Peyer's patch (tissue), 4 donors: ENCODE measurements at regions not wholly inside any gene's neighbourhood (a gene's known extent, or its start where the extent isn't known, plus 50 kb on each side); places are given as distances from the start of the nearest gene placed in this dataset.

Experiments
- DNase-seq, 3 donors: peaks; one replicate each; pipeline ENCODE4 v3.0.0-alpha.2; 2017 to 2019
- H3K27ac ChIP-seq, 4 donors: fragments of 200-600 bp; sonication (generic); one replicate each; pipeline ENCODE4 v1.5.1; 2016 to 2019
- H3K27me3 ChIP-seq, 2 donors: fragments of 200-600 bp; sonication (generic); one replicate each; pipeline ENCODE4 v1.5.1; 2019
- H3K36me3 ChIP-seq, 3 donors: fragments of 200-600 bp; sonication (generic); one replicate each; pipeline ENCODE4 v1.5.1; 2016 to 2019
- H3K4me1 ChIP-seq, 4 donors: fragments of 200-600 bp; sonication (generic); one replicate each; pipeline ENCODE4 v1.5.1; 2016 to 2019
- H3K4me3 ChIP-seq, 4 donors: fragments of 200-600 bp; sonication (generic); 1 replicate in 3 of 4; 2 replicates in 1 of 4; pipeline ENCODE4 v1.5.1; 2016 to 2019; ENCODE audit warnings: mild to moderate bottlenecking in 1 of 4
- H3K9me3 ChIP-seq, 4 donors: fragments of 200-600 bp; sonication (generic); one replicate each; pipeline ENCODE4 v1.5.1; 2016 to 2019; ENCODE audit warnings: mild to moderate bottlenecking in 1 of 4
- POLR2A ChIP-seq, 2 donors: fragments of 450-650 bp; IDR thresholded peaks; one replicate each; pipeline ENCODE4 v1.5.1; 2017; ENCODE audit warnings: antibody characterized with exemption in 2 of 2, mild to moderate bottlenecking in 2 of 2, moderate library complexity in 2 of 2
- TF ChIP-seq, protein P1 (sequence below), 6 experiments: fragments of 450-650 bp in 4 of 6; fragments of 200-600 bp in 2 of 6; sonication (generic) in 1 of 6; IDR thresholded peaks; one replicate each; pipeline ENCODE4 v1.5.1; 2017 to 2019; ENCODE audit warnings: antibody characterized with exemption in 6 of 6, mild to moderate bottlenecking in 3 of 6, moderate library complexity in 1 of 6

DNA sequence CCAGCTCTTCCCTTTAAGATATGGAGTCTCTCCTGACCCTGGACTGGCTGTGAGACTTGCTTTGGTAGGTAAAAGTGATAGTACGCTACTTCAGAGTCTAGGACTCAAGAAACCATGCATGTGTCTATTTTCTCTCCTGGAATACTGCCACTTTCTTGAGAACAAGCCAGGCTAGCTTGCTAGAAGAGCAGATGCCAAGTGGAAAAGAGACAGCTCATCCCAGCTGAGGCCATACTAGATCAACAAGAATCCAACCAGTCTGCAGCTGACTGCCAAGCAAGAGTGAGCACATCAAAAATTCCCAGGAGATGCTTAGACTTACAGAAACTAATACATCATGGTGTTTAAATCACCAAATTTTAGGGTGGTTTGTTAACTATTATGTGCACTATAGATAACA is 208.3 kb upstream of the RBMS3 start:
- H3K36me3 ChIP-seq = no peaks in the 10 kb centered on the region
- no peaks in the 10 kb centered on the region for H3K4me1 ChIP-seq
- no peaks in the 10 kb centered on the region for H3K27me3 ChIP-seq
- no peak for TF ChIP-seq POLR2A (IDR thresholded peaks at IDR 0.05)
- TF ChIP-seq, protein P1, sequence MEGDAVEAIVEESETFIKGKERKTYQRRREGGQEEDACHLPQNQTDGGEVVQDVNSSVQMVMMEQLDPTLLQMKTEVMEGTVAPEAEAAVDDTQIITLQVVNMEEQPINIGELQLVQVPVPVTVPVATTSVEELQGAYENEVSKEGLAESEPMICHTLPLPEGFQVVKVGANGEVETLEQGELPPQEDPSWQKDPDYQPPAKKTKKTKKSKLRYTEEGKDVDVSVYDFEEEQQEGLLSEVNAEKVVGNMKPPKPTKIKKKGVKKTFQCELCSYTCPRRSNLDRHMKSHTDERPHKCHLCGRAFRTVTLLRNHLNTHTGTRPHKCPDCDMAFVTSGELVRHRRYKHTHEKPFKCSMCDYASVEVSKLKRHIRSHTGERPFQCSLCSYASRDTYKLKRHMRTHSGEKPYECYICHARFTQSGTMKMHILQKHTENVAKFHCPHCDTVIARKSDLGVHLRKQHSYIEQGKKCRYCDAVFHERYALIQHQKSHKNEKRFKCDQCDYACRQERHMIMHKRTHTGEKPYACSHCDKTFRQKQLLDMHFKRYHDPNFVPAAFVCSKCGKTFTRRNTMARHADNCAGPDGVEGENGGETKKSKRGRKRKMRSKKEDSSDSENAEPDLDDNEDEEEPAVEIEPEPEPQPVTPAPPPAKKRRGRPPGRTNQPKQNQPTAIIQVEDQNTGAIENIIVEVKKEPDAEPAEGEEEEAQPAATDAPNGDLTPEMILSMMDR (IDR thresholded peaks at IDR 0.05) = no peak
- no peak for DNase-seq
- no peaks in the 10 kb centered on the region for H3K9me3 ChIP-seq
- no peak overlapping the region for H3K27ac ChIP-seq
- H3K4me3 ChIP-seq = no peak overlapping the region

DNA sequence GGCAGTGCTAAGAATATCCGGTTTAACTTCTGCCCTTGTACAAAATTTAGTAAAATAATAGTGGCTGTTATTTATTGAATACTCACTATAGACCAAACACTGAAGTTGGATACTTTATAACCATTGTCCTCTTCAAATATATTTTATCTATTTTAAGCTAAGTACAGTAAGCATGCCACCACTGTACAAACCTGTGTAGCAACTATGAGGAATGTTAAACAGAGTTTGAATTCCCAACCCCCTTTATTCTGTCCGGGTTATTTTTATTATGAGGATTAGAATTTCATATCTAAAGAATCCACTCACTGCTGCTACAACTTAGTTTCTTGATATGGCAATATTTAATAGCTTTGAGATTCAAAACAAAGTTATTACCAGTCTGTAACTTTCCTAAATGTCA is 203.5 kb upstream of the RBMS3 start:
- Histone ChIP-seq H3K4me1 (no peaks in the 10 kb centered on the region), H3K27ac (no peak overlapping the region), H3K27me3 (no peaks in the 10 kb centered on the region), H3K36me3 (no peaks in the 10 kb centered on the region), H3K4me3 (no peak overlapping the region), H3K9me3 (no peaks in the 10 kb centered on the region)
- DNase-seq = no peak
- no peak for TF ChIP-seq POLR2A (IDR thresholded peaks at IDR 0.05)
- TF ChIP-seq, protein P1 (IDR thresholded peaks at IDR 0.05) = no peak

DNA sequence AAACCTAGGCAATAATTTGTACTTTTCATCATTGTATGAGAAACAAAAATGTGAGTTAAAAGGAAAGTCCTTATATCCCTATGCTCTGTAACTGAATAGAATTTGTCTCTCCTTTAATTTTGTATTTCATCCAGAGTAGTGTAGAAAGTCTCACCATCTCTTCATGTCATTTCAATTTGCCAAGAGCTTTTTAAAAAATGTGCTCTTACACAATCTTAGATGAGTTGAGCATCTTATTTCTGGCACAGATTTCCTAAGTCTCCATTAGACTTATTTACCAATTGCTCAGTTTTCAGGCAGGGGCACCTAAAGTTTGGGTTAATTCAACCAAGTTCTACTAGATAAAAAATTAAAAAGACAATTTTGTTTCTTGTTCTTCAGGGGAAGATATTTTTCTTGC is 201.5 kb upstream of the RBMS3 start:
- no peak for DNase-seq
- no peak for TF ChIP-seq POLR2A (IDR thresholded peaks at IDR 0.05)
- TF ChIP-seq, protein P1 (IDR thresholded peaks at IDR 0.05) = no peak
- Histone ChIP-seq H3K4me1 (no peaks in the 10 kb centered on the region), H3K27me3 (no peaks in the 10 kb centered on the region), H3K4me3 (no peak overlapping the region), H3K27ac (no peak overlapping the region), H3K36me3 (no peaks in the 10 kb centered on the region), H3K9me3 (no peaks in the 10 kb centered on the region)

DNA sequence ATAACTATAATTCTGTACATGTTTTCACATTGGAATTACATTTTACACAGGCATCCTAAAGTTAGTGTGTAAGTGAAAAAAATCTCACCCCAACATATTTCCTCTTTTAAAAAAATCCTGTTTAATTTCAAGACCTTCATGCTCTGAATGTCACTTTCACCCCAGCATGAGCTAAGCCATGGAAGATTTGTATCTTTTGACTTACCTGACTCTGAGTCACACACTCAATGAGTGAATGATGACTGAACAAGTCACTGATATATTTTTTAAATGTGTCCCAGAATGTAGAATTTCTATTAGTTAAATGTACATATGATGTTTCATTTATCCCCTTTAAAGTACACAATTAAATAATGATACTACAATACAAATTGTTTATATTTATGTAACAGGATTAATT is 199.9 kb upstream of the RBMS3 start:
- no peaks in the 10 kb centered on the region for H3K36me3 ChIP-seq
- no peak for TF ChIP-seq POLR2A (IDR thresholded peaks at IDR 0.05)
- TF ChIP-seq, protein P1 (IDR thresholded peaks at IDR 0.05) = no peak
- H3K4me1 ChIP-seq = no peaks in the 10 kb centered on the region
- H3K27ac ChIP-seq = no peak overlapping the region
- H3K27me3 ChIP-seq = no peaks in the 10 kb centered on the region
- DNase-seq = no peak
- no peaks in the 10 kb centered on the region for H3K9me3 ChIP-seq
- no peak overlapping the region for H3K4me3 ChIP-seq

DNA sequence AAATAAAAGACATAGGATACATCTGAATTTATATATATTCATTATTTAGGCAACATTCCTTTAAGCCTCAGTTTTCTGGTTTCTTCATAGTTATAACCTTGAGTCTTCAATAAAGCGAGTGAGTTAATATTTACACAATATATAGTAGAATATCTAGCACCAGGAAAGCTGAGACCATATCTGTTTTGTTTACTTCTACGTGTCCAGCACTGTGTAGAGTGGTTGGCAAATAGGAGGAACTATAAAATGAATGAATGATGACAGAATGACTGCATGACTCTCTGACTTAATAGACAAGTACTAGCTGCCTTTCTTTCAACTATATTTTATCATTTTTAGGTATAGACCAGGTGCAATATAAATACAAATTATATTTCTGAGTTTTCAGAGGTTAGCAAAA is 197.8 kb upstream of the RBMS3 start:
- no peak for TF ChIP-seq POLR2A (IDR thresholded peaks at IDR 0.05)
- TF ChIP-seq, protein P1 (IDR thresholded peaks at IDR 0.05) = no peak
- Histone ChIP-seq H3K4me3 (no peak overlapping the region), H3K9me3 (no peaks in the 10 kb centered on the region), H3K27ac (no peak overlapping the region), H3K4me1 (no peaks in the 10 kb centered on the region), H3K36me3 (no peaks in the 10 kb centered on the region), H3K27me3 (no peaks in the 10 kb centered on the region)
- no peak for DNase-seq

DNA sequence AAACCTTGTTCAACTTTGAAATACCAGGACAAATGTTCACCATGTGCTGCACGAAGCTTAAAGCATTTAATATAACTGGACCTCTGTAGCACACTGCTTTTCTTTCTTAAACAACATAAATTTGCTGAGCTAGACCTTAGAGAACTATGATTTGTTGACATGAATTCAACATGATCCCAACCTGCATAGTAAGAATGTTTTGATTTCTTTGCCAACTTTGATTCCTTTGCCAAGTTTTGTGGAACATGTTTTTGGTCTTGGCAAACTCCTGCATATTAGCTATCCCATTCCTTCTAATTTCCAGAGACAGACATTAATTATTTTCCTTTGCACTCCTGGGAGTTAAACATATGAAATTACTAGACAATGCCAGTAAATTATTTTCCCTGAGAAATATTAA is 197.2 kb upstream of the RBMS3 start:
- no peaks in the 10 kb centered on the region for H3K4me1 ChIP-seq
- no peak for DNase-seq
- TF ChIP-seq, protein P1 (IDR thresholded peaks at IDR 0.05) = no peak
- TF ChIP-seq POLR2A (IDR thresholded peaks at IDR 0.05) = no peak

More for the DNA sequence above, 197.2 kb upstream of the RBMS3 start:
- H3K27me3 ChIP-seq = no peaks in the 10 kb centered on the region
- no peaks in the 10 kb centered on the region for H3K9me3 ChIP-seq
- H3K4me3 ChIP-seq = no peak overlapping the region
- no peak overlapping the region for H3K27ac ChIP-seq
- H3K36me3 ChIP-seq = no peaks in the 10 kb centered on the region
